GM18505 (cell line): ENCODE measurements at regions not wholly inside any gene's neighbourhood (a gene's known extent, or its start where the extent isn't known, plus 50 kb on each side); places are given as distances from the start of the nearest gene placed in this dataset.
"Not testable (repeated sequence)": the region's sequence is repeated elsewhere in the genome, so short reads cannot be mapped to it uniquely, and the experiment has no call there.

Source experiments
- ATAC-seq: cut with Tn5 transposase; IDR thresholded peaks from one replicate; pipeline ENCODE4 v1.9.1; 2021; ENCODE audit not compliant: unreplicated experiment
- POLR2A ChIP-seq: IDR thresholded peaks from 4 replicates; pipeline ENCODE4 v1.6.1; 2011; ENCODE audit warnings: borderline replicate concordance; ENCODE audit not compliant: insufficient read depth, insufficient read length; ENCODE audit errors: extremely low read depth

DNA sequence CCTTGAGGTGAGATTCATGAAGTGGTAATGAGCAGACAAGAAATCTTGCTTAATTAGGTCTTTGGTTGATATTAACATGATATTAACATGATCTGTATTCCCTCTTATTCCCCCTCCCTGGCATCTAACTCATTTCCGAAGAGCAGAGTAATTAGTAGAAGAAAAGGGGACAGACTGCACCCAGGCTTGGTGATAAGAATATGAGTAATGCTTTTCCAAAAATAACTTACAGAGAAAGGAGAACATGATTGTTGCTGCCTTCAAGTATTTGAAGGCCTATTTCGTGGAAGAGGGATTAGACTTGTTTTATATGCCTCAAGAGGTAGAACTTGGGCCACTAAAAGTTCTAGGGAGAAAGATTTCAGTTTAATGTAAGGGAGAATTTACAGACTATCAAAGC, 130.6 kb upstream of the ATP5MC3 start:
- TF ChIP-seq POLR2A: no peak
- no peak for ATAC-seq

DNA sequence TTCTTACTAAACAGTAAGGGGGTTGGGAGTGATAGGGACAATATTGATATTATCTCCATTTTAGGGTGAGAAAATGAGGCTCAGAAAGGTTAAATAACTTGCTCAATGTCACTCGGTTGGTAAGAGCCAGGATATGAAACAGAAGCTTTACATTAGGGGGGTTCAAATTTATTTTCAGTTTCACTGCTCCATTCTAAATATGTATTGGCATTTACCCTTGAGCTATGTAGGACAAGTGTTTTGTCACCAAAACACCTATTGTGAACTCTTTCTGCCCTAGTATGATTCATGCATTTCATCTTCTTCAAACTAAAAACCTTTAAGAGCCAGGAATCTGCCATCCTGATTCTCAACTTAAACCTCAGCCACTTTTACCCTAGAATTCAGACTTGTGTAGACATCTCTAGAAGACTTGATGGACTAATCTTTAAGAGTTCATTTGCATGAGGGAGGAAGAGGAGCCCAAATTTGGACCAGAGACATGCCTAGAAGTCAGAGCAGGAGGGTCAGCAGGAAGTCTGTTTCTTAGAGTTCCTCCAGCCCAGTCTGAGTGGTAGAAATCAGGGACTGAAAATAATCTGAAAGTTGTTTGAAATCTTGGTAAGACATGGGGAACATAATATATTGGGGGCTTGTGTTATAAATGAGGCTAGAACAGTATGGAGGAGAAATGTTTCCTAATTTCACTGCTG, 129.4 kb upstream of the ATP5MC3 start:
- no peak for ATAC-seq
- no peak for TF ChIP-seq POLR2A

DNA sequence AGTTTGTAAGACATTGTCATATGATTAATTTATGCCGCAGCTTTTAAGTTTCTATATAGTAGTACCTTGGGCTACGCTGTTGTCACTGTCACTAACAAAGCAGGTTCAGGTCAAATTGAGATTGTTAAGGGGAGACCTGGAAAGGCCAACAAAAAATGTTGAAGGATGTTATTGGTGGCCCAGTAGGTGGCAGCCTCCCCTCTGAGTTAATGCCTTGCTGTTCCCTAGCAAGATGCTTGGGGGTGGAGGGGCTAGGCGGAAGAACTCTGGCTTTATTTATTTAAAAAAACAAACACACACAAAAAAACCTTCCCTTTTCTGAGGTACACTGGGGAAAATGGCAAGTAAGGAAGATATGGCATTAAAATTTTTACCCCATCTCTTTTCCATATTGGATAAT, 128.3 kb upstream of the ATP5MC3 start:
- no peak for TF ChIP-seq POLR2A
- ATAC-seq: no peak

DNA sequence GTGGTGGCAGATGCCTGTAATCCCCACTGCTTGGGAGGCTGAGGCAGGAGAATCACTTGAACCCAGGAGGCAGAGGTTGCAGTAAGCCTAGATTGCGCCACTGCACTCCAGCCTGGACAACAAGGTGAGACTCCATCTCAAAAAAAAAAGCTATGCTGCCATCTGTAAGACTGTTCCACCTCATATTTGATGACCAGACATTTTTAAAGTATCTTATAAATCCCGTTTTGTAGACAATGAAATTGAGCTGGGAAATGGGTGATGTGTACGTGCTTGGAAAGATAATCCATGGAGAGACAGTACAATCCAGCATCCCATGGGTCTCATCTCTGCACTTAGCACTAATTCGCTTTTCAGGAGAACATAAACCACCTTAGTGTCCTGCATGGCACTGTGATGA, 126.5 kb upstream of the ATP5MC3 start:
- no peak for ATAC-seq
- no peak for TF ChIP-seq POLR2A

DNA sequence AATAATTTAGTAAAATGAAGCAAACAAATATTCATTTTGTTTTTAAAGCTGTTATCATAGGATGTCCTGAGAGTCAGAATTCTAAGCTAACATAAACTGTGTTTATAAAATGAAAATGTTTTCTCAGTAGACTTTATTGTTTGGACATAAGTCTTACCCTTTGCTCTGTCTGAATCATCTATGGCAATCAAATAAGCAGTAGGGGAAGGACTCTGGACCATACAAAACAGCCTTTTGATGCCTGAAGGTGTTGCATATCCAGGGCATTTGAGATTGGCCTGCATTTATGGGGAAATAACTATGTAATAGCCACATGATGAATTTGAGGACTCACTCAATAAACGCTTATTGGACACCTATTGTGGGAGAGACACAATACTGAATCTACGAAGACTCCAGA, 123.0 kb upstream of the ATP5MC3 start:
- no peak for ATAC-seq
- TF ChIP-seq POLR2A: no peak

DNA sequence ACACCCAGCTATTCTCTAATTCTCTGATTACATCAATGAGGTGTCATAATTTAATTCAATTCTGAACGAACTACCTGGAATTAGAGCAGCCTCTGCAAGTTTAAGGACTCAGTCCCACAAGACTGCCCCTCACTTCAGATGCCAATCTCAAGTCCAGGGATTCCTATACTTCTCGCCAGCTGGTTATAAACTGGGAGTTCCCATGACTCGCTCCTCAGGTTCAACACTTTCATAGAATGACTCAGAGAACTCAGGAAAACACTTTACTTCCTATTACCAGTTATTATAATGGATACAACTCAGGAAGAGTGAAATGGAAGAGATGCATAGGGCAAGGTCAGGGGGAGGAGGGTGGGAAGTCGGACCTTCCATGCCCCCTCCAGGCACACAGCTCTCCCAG, 112.3 kb upstream of the ATP5MC3 start:
- no peak for TF ChIP-seq POLR2A
- no peak for ATAC-seq

DNA sequence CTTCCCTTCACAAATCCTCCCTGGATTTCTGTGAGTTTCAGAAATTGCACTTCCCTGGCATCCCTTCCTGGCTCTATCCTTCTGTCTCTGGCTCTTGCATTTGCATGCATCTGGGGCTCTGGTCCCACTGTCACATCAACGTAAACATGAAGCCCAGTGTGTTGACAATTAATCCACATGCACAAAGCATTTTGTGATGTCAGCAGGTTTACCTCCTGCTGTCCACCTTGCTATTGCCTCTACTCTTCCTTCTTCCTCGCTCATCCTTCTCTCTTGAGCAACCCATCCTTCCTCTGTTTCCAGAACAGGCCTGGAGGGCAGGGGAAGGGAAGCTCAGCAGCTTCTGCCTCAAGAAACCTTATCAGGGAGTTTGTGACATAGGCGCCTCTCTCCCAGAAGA, 111.7 kb upstream of the ATP5MC3 start:
- TF ChIP-seq POLR2A: no peak
- no peak for ATAC-seq

DNA sequence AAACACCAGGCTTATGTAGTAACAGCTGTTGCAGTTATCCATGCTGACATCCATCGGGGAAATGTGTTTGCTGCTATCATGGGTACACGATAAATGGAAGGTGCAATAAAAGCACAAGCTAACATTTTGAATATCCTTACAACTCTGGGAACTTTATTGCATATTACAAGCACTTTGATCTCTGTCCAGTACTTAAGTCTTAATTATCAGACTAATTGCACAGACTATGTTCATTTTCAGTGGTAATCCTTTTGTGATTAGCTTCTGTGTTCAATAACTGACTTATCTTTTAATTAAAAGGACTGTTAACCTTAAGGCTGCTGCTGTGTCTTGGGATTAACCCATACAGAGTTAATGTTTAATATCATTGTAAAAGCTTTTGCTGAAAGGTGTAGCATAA, 101.4 kb upstream of the ATP5MC3 start:
- no peak for TF ChIP-seq POLR2A
- ATAC-seq: no peak

DNA sequence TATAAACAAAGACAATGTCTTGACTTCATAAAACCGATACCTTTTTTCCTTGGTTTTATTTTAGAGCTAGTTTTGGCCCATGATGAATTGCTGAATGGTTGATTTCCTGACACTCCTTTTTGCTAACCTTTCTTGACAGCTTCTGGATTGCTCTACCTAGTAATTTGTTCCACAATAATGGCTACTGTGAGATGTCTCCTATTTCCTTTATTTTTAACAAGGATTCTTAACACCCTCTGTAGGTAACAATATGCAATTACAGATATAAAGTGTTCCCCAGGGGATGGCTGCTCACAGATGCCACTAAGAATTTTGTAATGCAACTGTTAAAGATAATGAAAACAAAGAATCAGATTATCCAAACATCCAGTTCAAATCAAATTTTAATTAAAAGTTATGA, 100.8 kb upstream of the ATP5MC3 start:
- no peak for TF ChIP-seq POLR2A
- ATAC-seq: no peak

DNA sequence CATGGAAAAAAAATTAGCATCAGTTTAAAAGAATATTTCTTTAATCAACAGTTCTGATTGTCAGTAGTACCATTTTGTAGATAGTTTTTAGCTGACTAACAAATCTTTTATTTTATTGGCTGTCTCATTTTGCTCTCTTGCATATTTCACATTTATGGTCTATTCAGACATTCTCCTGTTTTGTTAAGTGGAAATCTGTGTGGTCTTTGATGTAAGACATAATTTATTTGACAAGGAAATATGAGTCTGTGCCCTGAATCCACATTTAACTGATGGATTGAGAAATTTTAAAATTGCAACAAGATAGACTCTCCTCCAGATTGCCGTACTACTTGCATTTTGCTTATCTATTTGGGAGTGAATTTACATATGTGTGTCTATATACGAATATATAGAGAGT, 96.3 kb upstream of the ATP5MC3 start:
- no peak for TF ChIP-seq POLR2A
- ATAC-seq: no peak

DNA sequence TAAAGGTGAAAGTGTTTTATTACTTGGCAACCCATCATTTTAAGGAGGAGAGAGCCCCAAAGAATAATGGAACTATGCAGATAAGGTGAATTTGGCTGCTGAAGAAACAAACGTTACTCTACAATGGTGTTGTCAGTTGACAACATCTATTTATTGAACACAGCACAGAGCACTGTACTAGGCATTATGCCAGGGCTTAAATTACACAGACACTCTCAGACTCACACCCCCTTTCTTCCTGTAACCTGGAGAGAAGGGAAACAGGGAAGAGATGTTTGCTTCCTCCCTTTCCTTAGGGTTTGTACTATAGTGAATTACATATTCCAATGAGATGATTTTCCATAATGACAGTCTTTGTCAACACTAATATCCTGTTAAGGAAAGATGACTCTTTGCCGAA, 94.0 kb upstream of the ATP5MC3 start:
- ATAC-seq: no peak
- no peak for TF ChIP-seq POLR2A

DNA sequence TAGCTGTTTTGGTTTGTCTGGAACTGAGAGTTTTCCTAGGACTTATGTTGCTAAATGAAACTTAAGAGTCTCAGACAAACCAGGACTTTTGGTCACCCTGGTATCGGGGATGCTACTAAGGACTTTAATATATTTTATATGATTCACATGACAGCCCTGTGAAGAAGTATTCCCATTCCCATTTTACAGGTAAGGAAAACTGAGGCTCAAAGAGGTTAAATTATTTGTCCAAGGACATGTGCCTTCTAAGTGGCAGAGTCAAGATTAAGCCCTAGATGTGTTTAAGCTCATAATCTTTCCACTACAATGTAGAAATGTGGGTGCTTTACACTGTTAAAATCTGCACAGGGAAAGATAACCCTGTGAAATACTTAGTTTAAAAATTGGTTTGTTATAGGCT, 77.7 kb upstream of the ATP5MC3 start:
- no peak for TF ChIP-seq POLR2A
- ATAC-seq: no peak

DNA sequence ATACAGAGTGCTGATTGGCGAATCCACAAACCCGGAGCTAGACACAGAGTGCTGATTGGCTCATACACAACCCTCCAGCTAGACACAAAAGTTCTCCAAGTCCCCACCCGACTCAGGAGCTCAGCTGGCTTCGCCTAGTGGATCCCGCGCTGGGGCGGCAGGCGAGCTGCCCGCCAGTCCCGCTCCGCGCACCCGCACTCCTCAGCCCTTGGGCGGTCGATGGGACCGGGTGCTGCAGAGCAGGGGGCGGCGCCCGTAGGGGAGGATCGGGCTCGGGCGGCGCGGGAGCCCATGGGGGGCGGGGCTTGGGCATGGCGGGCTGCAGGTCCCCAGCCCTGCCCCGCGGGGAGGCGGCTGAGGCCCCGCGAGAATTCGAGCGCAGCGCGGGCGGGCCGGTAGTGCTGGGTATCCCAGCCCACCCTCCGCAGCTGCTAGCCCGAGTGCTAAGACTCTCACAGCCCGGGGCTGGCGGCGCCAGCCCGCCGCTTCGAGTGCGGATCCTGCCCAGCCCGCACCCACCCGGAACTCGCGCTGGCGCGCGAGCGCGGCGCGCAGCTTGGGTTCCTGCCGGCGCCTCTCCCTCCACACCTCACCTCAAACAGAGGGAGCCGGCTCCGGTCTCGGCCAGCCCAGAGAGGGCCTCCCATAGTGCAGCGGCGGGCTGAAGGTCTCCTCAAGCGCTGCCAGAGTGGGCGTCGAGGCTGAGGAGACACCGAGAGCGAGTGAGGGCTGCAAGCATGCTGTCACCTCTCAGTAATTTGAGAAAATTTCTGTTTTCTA, 75.5 kb upstream of the ATP5MC3 start:
- no peak for TF ChIP-seq POLR2A
- no peak for ATAC-seq

DNA sequence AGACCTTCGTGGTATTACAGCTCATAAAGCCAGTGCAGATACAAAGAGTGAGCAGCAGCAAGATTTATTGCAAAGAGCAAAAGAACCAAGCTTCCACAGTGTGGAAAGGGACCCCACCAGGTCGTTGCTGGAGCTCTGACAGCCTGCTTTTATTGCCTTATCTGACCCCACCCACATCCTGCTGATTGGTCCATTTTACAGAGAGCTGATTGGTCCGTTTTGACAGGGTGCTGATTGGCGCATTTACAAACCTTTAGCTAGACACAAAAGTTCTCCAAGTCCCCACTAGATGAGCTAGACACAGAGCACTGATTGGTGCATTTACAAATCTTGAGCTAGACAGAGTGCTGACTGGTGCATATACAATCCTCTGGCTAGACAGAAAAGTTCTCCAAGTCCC, 74.9 kb upstream of the ATP5MC3 start:
- not testable (repeated sequence) for ATAC-seq
